ENCODE measurements at regions not wholly inside any gene's neighbourhood (a gene's known extent, or its start where the extent isn't known, plus 50 kb on each side); places are given as distances from the start of the nearest gene placed in this dataset.

GRCh38 chr4:133592106-133592505, 443.0 kb downstream of the PCDH10 start:
- TF ChIP-seq CTCF (IDR thresholded peaks at IDR 0.05) (no peak), POLR2A (IDR thresholded peaks at IDR 0.05) (no peak), EP300 (IDR thresholded peaks at IDR 0.05) (no peak)

Data from ovary (tissue), 3 donors.